GM19023 (cell line): ENCODE measurements at regions not wholly inside any gene's neighbourhood (a gene's known extent, or its start where the extent isn't known, plus 50 kb on each side); places are given as distances from the start of the nearest gene placed in this dataset.

Source experiments
- ATAC-seq: cut with Tn5 transposase; IDR thresholded peaks from one replicate; pipeline ENCODE4 v1.9.1; 2021; ENCODE audit warnings: mild to moderate bottlenecking, moderate library complexity; ENCODE audit not compliant: unreplicated experiment

DNA sequence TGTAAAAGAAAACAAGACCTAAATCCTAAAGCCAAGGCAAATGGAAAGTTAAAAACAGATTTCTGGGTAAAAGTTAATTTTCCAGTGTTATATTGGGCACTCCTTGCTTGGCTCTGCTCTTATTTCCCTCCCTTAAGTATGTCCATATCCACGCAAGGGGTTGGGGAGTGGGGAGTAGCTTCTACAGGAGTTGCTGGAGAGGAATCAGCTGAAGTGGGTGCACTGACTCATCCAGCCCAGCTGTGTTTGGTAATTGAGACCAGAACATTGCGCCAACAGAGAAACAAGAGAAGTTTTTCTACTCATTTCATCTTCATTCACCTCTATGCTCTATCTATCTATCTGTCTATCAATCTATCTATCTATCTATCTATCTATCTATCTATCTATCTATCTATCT, 298.4 kb upstream of the PDGFD start:
- ATAC-seq, result no peak

DNA sequence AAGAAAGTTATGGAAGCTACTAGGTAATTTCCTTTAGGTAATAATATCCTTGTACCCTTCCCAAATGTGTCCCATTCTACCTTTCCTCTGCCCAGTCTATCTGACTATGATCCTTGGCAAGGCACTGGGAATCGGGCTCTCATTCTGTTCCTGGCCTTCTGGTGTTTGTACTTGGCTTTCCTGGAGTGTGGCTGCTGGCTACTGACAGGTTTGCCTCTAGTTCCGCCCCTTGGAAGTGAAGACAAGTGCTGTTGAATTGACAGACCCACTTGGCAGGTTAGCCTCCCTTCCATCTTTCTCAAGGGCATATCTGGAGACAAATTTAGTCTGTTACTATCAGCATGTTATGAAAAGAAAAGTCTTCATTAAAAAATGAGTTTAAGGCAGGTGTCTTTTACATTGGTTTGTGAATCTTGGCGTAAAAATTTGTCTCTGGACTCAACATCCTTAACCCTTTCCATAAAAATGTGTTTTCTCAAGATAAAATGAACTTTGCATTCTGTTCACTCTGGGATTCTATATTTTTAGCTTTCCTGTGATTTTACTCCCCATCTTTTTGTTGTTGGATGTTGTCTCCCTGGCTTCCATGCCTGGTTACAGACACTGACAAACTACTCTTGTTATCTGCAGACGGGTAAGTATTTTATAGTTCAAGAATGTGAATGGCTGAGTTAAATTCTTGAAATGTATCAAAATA, 287.4 kb upstream of the PDGFD start:
- no peak for ATAC-seq

DNA sequence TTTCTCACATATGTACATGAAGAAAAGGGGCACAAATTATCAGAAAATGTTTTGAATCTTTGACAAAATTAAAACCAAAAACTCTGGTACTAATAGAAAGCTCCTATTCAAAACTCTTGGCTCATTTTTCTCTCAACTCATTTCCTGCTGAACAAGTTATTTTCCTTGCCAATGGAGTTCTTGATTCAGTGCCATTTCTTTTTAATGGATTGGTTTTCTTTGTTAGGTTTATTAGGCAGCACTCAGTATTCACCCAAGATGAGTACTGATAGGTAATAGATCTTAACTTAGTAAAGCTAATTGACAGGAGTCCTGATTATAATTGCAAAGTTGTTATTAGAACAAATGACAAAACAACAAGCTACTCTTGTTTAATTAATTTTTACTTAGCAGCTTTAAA, 279.4 kb upstream of the PDGFD start:
- ATAC-seq, result no peak

DNA sequence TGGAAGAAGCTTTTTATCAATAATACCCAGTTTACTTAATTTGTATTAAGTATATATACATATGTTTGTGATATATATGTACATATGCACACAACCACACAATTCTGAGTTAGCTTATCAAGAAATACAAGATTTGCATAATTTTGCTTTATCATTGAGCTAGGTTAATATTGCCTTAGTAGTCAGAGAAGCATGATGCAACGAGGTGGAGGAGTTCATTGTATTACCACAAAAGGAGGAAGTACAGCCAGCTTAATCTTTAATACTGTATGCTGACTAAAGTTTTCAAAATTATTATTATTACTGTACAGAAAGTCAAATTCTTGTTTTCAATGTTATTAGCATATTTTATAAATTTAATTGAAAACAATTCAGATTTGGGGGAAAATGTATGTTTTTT, 278.4 kb upstream of the PDGFD start:
- ATAC-seq, result no peak

DNA sequence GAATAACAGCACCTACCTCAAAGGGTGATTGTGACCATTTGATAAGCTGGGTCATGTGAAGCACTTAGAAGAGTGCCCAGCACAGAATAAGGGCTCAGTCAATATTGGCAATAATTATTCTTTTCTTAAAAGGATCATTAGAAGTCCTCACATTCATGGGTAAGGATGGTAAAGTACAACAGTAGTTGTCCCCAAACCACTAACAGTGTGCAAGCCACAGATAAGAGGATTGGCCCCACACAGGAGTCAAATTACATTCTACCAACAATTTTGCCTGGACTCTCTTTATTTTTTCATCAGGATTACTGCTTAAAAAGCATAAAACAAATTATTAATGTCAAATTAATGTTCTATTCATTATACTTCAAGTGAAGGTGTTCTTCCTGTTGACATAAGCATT, 271.5 kb upstream of the PDGFD start:
- no peak for ATAC-seq

DNA sequence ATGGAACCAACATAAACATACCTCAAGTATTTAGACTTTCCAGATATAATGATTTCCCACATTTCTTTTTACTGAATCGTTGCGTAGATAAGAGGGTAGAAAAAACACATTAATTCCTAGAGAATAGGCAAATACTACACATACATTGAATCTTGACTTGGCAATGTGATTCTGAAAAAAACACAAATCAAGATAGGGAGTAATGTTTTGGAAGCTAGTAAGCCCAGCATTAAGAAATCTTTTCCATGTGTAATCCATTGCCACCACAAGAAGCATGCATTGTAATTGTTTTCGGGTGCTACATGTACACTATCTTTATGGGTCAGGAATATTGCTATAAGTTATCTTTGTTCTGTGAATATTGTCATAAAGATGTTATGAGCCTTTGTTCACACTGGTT, 269.8 kb upstream of the PDGFD start:
- ATAC-seq, result no peak

DNA sequence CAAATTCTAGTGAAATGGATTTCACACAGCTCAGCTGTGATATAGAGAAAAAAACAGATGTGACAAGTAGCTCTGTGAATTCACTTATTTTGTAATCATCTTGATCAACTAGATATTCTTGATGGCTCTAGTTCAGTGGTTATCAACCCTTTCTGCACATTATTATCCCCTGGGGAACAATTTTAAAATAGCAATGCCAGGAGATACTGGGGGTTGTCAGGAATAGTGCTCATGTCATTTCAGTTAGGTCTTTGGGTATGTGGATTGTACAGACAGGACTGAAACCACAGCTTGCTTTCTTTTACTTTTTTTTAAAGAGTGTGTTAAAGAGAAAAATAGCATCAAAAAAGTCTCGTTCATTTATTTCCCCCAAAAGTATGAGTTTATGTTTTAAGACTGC, 269.0 kb upstream of the PDGFD start:
- ATAC-seq, result no peak

DNA sequence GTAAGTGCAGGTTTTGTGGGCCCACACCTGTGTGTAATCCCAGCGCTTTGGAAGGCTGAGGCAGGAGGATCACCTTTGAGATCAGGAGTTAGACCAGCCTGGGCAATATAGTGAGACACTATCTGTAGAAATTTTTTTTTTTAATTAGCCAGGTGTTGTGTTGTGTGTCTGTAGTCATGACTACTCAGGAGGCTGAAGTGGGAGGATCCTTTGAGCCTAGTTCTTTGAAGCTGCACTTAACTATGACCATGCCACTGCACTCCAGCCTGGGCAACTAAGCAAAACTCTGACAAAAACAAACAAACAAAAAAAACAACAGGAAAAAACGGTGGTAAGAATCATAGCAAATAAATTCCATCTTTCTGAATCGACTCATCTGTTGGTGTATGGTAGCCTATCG, 268.6 kb upstream of the PDGFD start:
- ATAC-seq, result no peak

DNA sequence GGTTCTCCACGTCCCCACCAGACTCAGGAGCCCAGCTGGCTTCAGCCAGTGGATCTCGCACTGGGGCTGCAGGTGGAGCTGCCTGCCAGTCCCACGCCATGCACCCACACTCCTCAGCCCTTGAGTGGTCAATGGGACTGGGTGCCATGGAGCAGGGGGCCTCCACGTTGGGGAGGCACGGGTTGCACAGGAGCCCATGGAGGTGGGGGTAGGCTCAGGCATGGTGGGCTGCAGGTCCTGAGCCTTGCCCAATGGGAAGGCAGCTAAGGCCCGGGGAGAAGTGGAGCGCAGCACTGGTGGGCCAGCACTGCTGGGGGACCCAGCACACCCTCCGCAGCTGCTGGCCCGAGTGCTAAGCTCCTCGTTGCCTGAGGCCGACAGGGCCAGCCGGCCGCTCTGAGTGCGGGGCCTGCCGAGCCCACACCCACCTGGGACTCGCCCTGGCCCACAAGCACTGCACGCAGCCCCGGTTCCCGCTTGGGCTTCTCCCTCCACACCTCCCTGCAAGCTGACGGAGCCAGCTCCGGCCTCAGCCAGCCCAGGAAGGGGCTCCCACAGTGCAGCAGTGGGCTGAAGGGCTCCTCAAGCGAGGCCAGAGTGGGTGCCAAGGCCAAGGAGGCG, 258.5 kb upstream of the PDGFD start:
- ATAC-seq, result no peak

DNA sequence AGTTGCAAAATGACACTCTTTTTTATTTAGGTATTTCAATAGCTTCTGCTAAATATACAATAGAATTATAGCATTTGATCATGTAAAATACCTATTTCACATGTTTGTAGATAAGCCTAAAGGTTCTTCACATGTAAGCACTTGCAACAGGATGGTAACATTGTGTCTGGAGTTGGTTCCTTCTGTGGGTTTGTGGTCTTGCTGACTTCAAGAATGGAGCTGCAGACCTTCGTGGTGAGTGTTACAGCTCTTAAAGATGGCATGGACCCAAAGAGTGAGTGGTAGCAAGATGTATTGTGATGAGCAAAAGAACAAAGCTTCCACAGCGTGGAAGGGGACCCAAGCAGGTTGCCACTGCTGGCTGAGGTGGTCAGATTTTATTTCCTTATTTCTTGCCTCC, 246.4 kb upstream of the PDGFD start:
- no peak for ATAC-seq

DNA sequence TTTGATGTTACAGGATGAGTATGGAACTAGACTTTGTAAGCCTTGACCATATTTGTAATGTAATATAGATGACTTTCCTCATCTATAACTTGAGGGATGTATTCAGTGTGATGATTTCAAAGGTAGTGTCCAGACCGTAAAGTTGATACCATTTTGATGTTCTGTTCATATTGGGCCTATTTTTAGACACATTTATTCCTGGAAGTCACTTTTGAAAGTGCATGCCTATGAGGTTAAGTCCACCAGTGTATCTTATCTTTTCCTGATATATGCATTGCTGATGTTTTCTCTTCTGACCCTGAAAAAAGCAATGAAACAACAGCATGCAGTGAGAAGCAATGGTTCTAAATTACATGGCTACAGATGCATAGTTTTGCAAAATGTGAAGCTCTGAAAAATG, 244.7 kb upstream of the PDGFD start:
- no peak for ATAC-seq

DNA sequence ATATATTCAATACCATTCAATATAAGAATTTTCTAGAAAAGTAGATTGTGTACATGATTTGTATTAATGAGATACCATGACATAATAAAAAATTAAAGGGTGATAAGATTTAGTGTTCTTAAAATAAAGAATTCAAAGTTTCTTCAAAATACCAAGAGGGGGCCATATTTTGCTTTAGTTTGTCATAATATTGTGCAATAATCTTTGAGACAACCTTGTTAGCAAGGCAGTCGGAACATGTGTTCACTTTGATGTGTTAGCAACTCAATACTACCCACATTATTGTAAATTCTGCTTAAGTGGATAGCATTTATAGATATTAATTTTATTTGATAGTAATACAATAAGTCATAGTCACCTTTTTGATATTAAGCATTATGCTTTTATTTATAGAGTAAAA, 241.3 kb upstream of the PDGFD start:
- no peak for ATAC-seq

DNA sequence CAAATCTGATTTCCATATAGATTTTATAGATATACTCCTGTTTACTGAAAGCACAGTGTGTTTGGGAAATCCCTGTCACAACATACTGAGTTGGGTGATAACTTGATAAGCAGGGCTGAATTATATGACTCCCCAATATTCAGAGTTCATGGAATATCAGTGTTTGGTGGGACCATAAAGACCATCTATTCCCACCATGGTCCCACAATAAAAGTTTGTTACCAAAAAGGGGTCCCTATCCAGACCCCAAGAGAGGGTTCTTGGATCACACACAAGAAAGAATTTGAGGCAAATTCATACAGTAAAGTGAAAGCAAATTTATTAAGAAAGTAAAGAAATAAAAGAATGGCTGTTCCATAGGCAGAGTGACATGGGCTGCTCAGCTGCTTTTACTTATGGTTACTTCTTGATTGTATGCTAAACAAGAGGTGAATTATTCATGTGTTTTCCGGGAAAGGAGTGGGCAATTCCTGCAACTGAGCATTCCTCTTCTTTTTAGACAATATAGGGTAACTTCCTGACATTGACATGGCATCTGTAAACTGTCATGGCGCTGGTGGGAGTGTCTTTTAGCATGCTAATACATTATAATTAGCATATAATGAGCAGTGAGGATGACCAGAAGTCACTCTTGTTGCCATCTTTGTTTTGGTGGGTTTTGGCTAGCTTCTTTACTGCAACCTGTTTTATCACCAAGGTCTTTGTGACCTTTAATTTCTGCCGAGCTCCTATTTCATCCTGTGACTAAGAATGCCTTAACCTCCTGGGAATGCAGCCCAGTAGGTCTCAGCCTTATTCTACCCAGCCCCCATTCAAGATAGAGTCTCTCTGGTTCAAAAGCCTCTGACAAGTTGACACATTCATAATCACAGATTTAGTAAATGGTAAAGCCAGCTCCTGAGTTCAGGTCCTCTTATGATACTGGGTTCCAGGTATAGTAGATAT, 240.6 kb upstream of the PDGFD start:
- no peak for ATAC-seq

DNA sequence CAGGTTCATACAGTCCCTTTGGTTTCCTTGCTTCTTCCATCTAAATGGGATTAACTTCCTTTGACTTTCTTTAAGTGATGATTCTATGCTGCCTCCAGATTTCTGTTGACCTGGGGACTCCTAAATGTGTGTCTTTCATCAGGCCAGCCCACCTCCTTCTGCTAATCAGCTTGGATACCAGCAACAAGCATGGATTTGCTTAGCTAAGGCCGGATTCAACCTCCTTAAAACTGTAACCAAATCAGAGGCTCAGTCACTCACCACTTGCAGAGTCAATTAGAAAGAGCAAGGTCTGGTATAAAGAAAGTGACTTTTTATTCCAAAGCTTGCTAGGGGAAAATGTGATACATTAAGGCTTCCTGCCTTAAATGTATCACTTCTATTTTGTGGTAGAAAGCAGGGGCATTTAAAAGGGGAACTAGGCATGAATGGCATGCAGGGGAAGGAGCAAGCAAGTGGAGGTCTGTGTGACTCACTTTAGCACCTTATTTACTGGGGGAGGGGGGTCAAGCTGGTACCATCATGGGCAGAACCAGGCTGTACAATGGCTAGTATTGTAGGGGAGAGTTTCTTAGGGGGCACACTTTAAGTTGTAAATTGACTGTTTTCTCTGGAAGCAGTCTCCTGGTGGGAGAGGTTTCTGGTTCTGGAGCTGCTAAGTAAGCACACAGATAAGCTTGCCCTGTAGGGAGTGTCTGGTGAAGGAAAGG, 239.0 kb upstream of the PDGFD start:
- no peak for ATAC-seq

DNA sequence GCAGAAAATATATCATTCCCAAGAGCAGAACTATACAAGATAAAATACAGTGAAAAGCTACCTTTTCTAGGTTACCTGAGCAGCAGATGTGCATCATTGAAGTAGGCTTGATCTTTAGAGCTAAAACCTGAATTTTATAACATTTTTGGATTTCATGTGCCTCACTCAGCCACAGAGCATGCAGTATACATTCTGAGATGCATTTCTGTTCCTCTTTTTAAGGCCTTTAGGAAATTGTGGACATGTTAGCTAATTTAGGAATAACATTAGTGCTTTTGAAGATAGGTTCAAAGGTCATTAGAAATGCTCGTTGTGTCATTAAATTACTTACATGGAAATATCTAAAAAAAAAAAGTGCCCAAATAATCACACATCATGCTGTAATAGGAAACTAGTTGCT, 230.6 kb upstream of the PDGFD start:
- no peak for ATAC-seq

DNA sequence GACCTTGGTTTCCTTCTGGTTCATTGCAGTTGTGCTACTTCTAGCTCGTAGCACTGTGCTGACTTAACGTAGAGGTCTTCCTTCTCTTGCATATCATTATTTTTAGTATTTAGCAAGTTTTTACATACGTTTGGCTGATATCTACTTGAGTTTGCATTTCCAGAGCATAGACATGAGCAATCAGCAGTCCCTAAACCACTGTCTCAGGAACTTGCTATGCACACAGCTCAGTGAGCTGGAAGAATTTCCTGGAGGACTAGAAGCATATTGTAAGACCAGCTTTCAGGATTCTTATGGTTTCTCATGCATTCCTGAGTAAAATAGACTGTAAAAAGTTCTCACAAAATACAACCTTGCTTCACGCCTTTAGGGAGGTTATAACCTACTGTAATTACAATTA, 226.7 kb upstream of the PDGFD start:
- ATAC-seq, result no peak

DNA sequence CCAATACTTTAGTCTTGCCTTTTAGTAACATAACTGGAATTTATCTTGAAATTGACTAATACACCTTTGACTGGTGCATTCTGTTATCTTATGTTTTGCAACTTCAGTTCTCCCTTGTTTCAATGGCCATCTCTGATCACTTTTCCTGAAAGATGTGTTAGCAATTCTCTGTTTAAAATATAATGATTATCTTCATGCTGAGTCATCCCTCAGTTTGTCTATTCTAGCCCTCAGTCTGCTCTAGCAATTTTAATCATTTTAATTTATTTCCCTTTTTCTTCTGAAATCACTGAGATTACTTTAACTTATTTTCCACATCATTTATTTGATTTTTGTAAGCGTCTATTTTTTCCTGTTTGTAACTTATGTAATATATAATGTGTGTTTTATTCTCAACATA, 221.9 kb upstream of the PDGFD start:
- no peak for ATAC-seq

DNA sequence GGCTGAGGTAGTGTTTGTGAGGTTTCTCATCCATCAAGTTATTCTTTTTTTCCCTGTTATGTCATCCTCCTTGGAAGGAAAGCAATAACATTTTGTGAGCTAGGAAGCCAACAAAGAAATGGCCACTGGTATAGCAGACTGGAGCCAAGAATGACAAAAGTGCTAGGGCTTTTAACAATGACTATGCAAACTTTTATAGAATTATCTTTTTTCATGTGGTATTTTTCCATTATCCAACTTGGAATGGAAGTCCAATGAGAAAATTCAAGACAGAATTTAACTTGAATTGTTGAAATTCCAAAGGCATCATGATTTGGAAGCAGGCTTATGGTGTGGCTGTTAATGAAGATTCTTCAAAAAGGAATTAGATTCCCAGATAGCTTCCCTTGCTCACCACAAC, 216.4 kb upstream of the PDGFD start:
- ATAC-seq, result no peak

DNA sequence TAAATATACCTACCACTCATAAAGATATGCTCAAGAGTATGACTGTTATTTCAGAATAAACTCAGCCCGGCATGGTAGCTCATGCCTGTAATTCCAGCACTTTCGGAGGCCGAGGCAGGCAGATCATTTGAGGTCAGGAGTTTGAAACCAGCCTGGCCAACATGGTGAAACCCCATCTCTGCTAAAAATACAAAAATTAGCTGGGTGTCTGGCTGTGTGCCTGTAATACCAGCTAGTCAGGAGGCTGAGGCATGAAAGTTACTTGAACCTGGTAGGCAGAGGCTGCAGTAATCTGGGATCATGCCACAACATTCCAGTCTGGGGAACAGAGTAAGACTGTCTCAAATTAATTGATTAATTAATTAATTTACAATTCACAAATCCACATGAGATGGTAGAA, 208.2 kb upstream of the PDGFD start:
- ATAC-seq, result no peak

DNA sequence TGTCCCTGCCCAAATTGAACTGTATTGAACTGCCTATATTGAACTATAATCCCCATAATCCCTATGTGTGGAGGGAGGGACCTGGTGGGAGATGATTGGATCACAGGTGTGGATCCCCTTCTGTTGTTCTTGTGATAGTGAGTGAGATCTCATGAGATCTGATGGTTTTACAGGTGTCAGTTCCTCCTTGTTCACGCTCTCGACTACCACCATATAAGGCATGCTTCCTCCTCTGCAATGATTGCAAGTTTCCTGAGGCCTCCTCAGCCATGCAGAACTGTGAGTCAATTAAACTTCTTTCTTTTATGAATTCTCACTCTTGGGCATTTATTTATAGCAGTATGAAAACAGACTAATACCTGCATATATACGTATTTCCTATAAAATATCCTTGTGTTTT, 206.5 kb upstream of the PDGFD start:
- no peak for ATAC-seq

DNA sequence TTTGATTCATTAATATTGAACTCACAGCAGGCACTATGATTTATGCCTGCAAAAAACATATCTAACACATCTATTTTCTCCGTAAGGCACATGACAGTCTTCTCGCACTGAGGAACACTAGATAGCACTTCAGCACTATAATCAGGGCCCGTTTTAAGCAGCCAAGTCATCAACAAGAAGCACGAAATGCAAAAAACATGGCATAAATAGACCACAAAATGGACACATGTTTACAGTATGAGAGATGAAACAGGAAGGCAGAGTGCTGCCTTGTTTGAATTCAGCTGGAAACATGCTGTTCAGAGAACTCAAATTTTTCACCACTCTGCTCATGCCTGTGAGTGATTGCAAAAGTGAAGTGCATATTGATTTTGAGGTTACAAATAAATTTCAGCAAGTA, 205.8 kb upstream of the PDGFD start:
- no peak for ATAC-seq
